ENCODE measurements at regions not wholly inside any gene's neighbourhood (a gene's known extent, or its start where the extent isn't known, plus 50 kb on each side); places are given as distances from the start of the nearest gene placed in this dataset.
"Not testable (repeated sequence)": the region's sequence is repeated elsewhere in the genome, so short reads cannot be mapped to it uniquely, and the experiment has no call there.

DNA sequence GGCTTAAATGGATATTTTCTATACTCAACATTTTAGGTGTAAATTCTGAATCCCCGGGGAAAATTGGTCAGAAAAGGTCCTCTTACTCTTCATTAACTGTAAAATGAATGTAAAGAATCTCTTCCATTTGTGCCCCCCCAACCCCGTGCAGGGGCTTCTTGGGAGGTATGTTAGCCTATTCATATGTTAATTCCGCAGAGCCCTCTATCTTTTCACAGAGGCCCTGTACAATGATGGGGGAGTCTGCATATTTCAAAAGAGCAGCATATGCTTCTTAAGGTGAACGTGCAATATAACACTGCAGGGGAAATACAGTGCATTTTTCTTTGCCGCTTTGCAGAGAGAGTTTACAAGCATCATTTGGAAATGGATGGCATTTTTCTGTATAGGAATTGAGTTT is 88.5 kb upstream of the CXorf66 start:
- DNase-seq: no peak

DNA sequence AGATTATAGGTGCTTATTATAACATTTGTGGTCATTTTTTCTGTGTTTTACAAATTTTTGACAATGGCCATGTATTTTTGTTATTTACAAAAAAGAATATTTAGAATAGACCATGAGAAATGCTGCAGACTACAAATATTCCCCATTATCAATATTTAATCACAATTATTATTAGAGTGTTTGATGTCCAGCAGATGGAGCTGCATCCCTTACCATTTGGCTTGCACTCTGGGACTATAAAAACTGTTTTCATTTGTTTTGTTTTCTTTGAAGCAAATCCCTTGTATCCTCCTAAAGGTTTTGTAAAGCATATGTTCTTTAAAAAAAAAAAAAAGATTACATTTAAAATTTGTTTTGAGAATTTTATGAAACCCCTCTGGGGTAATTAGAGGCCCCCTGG is 85.6 kb upstream of the CXorf66 start:
- no peak for DNase-seq

DNA sequence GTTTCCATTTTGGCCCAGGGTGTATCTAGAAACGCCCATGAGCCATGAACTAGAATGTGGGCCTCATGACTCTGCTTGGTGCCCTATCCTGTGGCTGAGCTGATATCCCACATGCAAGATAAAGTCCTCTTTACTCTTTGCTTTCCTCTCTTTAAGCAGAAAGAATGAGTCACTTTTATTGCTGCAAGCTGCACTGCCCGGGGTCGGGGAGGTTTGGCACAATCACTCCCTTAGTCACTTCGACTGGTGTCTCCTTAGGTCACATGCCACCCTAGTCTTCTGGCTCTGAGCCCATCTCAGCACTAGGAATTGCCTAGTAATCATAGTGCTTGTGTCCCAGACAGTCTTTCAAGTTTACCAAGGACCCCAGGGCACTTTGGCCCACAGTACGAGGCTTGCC is 75.1 kb upstream of the CXorf66 start:
- no peak for DNase-seq

DNA sequence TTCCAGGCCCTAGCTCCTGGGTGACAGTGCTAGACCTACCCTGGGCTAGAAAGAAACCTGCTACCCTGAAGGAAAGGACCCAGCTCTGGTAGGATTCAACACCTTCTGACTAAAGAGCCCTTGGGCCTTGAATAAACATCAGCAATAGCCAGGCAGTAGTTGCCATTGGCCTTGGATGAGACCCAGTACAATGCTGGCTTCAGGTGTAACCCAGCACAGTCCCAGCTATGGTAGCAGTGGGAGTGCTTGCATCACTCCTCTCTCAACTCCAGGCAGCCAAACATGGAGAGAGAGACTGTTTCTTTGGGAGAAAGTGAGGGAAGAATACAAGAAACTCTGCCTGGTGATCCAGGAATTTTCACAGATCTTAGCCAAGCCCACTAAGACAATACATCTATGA is 73.5 kb upstream of the CXorf66 start:
- no peak for DNase-seq

DNA sequence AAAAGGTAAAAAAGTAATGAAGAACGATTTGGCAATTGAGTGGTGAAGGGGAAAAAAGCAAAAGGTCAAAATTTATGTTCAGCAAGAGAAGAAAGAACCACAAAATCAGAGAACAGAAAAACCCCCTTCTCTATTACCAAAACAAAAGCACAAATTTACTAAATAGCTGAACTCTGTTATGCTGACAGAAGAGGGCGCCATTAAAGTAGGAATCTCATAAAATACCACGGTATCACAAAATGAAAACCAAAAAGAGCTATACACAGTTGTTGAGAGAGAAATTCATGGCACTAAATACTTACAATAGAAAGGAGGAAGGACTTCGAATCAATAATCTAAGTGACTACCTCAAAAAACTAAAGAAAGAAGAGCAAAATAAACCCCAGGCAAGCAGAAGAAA is 69.6 kb upstream of the CXorf66 start:
- no peak for DNase-seq

DNA sequence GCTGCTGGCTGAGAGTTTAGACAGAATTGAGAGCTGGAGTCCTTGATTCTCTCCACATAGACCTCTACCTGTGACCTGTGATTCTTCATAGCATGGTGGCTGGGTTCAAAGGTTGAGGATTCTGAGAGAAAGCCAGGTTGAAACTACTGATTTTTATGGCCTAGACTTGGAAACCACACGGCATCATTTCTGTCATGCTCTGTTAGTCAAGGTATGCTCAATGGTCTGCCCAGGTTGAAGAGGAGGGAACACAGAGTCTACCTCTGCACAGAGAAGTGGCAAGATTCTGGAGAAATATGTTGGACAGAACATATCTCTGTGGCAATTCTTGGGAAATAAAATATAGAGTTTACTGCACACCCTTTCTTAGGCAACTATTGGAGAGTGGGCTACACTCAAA is 57.2 kb upstream of the CXorf66 start:
- DNase-seq: no peak

DNA sequence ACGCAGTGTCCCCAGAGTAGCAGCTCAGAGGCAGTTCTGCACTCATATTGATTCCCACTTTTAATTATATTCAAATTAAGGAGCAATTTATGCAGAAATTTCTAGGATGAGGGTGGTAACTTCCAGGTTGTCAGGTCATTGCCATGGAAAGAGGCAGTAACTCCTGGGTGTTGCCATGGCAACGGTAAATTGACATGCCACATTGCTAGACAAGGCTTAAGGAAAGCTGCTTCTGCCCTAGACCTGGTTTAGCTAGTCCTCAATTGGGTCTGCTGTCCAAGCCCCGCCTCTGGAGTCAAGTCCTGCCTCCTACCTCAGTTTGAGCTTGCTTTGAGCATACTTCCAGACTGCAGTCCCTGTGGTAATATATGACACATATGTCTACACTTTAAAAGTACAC is 53.8 kb upstream of the CXorf66 start:
- not testable (repeated sequence) for DNase-seq

All from NCI-H774 (cell line).